ENCODE measurements at regions not wholly inside any gene's neighbourhood (a gene's known extent, or its start where the extent isn't known, plus 50 kb on each side); places are given as distances from the start of the nearest gene placed in this dataset.

- TF ChIP-seq CTCF (conservative IDR thresholded peaks at IDR 0.05; ENCODE audit: low read length) (no peak), EZH2phosphoT487 (IDR thresholded peaks at IDR 0.05; ENCODE audit: borderline replicate concordance, low read depth, low read length) (no peak)
Observed at GRCh38 chr20:19920381-19921138, 96.6 kb upstream of the NAA20 start.
